ENCODE measurements at regions not wholly inside any gene's neighbourhood (a gene's known extent, or its start where the extent isn't known, plus 50 kb on each side); places are given as distances from the start of the nearest gene placed in this dataset.

GRCh38 chr12:124457287-124458219, 109.9 kb downstream of the NCOR2 start:
- peak; percentile 37 for DNase-seq

DNA sequence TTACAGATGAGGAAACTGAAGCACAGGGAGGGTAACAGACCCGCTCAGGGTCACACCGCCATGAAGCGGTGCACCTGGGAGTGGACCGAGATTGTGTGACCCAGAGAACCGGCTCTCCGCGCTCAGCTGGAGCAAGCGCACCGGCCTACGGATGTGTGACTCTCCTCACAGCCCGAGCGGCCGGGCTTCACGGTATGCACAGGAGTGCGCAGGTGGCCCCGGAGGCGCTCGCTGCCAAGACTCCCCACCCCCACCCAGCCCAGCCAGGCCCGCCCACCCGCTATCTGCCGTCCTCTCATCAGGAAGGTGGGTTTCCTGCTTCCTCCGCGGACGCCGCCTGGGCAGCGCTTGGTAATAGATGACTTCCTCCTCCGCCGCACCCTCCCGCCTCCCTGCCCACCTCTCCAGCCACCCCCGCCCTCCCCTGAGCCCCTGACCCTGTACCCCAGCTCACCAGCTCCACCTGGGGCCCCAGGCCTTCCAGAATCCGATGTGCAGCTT, 110.7 kb downstream of the NCOR2 start:
- DNase-seq, result no peak

DNA sequence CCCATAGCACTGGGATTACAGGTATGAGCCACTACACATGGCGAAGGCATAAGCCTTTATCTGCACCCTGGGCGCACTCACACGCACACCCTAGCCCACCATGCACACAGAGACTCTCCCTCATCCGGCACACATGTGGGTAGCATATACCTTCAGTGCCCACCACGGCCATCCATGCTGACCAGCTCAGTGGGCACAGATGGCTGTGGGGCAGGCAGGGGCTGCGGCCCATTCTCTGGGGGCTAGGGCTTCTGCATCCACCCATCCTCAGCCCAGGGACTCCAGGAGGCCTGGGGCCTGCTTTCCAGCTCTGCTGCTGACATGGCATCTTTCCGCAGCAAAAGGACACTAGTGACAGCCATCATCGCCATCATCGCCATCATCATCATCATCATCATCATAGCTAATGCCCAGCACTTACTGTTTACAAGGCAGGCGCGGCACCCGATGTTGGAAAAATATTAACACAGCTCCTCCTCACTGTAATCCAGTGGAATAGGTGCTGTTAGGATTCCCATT, 111.2 kb downstream of the NCOR2 start:
- no peak for DNase-seq

GRCh38 chr12:124455336-124455735, 112.1 kb downstream of the NCOR2 start:
- DNase-seq, result no peak

- DNase-seq, result no peak
Observed at GRCh38 chr12:124454735-124455134, 112.7 kb downstream of the NCOR2 start.

GRCh38 chr12:124454352-124454725, 113.1 kb downstream of the NCOR2 start:
- no peak for DNase-seq

- DNase-seq, result peak; percentile 66
Observed at GRCh38 chr12:124453419-124454351, 113.7 kb downstream of the NCOR2 start.

DNA sequence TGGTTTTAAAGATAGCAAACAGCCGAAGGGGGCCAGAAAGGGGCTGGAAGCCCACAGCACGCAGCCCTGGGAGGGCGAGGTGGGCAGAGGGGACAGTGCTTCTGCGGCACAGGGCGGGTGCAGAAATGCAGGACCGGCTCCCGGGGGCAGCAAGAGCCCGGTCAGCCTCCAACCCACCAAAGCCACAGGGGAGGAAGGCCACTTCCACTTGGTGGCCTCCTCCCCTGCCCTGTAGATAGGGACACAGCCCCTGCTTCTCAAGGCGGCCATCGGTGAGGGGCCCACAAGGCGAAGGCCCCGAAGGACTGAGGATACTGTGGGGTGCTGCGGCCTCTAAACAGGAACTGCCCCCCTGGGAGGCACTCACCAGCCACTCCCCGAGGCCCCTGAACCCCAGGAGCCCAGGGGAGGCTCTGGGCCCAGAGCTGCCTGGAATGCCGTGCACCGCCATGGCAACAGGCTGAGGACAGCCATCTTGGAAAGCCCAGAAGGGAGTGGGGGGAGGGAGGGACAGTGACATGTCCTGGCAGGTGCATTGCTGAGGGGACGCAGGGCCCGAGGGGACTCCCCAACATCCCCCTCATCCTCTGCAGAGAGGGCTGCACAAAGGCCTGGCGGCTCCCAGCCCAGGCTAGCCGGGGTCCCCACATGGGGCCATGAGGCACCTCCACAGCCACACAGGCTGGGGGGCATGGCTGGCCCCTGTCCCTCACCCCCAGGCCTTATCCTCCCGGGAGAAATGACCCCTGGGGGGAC, 114.7 kb downstream of the NCOR2 start:
- DNase-seq, result no peak

GRCh38 chr12:124451637-124452243, 115.7 kb downstream of the NCOR2 start:
- no peak for DNase-seq

GRCh38 chr12:124451016-124451415, 116.4 kb downstream of the NCOR2 start:
- DNase-seq, result no peak

DNA sequence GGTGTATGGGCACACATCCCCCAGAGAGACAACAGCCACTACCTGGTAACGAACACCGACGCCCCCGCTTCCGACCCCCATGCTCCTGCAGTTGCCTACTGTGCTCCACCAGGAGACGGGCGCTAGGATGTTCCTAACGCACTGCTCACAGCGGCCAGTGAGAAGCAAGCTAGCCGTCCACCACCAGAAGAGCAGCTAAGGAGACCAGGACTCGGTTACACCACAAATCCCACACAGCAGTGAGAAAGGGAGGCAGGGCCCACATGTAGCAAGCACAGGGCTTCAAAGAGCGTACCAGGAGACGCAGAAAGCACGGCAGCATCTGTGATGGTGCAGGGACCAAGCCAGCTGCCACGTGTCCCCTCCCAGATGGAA, 117.0 kb downstream of the NCOR2 start:
- no peak for DNase-seq

DNA sequence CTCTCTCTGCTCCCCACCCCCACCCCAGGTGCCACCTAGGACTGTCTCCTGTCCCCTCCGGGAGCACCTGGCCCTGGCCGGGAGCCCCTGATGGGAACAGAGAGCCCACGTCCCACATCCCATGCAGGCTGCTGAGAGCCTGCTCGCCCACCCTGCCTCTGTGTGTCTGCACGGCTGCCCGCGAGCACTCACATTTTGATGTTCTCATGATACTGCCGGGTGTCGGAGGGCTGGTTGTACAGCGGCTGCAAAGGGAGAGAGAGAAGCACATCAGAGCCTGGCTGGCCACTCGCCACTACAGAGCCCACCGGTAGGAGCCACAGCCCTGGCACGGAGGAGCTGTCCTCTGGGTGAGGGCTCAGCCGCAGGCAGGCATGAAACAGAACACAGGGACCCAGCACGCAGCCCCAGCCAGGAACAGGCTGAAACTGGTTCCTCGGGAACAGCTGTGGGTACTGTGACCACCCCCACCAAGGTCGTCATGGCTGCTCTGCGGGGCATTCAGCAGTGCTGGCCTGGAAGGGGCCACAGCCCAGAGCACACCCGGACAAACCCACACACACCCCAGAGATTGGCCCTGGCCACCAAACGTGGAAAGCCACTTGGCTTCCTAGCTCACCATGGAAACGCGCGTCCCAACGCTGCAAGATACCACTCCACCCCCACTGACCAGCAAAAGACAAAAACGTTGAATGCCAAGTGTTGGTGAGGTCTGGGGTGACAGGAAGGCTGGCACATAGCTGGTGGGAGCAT, 117.6 kb downstream of the NCOR2 start:
- DNase-seq, result no peak

GRCh38 chr12:124448955-124449622, 118.3 kb downstream of the NCOR2 start:
- no peak for DNase-seq

DNA sequence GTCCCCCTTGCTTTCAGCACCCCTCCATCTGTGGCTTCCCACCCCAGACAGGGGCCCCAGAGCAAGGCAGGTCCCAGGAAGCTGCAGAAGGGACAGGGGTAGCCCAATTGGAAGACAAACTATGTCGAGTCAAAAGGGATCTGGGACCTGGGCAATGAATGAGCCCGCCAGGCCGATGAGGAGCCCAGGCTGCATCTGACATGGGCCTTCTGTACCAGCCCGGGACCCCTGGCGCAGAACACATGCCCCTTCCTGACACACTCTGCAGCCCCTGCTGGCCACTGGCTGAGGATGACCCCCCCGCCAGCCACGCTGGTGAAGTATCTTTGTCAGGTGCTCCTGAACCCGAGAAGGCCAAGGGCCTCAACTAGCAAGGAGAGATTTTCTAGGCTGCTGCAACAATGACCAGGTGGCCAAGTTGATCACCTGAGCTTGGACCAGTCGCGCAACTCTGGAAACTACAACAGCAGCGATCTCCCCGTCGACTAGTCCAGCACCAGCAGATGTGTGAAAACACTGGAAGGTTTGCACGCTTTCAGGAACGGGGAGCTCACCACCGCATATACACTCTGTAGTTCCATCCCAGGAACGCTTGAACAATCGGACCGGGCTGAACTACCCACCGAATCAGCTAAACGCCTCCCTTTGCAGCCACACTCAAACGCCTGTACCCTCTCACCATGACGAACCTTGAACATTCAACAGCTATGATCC, 119.0 kb downstream of the NCOR2 start:
- DNase-seq, result no peak

GRCh38 chr12:124446364-124446763, 121.0 kb downstream of the NCOR2 start:
- DNase-seq, result no peak

- no peak for DNase-seq
Observed at GRCh38 chr12:124445826-124446225, 121.6 kb downstream of the NCOR2 start.

DNA sequence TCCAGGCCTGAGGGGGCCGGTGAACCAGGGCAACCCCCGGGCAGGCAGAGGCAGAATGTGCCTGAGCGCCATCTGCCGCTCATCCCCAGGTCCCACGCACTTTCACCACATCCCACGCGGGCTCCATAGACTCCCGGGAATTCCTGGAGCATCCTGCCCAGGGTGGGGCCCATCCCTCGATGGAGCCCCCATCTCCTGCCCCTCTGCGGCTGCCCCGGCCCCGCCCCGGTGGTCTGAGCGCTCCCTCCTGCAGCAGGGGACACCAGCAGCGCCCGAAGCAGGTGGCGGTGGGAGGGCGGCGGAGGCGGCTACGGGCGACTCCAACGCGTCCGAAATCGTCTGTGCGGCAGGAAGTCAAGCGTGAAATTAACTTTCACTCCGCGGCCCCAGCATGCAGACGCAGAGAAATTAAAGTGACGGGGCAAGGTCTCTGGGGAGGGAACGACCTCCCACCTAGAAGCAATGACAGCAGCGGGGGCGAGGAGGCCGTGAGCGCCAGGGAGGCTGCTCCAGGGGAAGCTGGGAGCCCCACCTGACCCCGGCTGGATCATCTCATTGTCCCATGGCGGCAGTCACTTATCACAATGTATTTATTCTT, 122.2 kb downstream of the NCOR2 start:
- no peak for DNase-seq

DNA sequence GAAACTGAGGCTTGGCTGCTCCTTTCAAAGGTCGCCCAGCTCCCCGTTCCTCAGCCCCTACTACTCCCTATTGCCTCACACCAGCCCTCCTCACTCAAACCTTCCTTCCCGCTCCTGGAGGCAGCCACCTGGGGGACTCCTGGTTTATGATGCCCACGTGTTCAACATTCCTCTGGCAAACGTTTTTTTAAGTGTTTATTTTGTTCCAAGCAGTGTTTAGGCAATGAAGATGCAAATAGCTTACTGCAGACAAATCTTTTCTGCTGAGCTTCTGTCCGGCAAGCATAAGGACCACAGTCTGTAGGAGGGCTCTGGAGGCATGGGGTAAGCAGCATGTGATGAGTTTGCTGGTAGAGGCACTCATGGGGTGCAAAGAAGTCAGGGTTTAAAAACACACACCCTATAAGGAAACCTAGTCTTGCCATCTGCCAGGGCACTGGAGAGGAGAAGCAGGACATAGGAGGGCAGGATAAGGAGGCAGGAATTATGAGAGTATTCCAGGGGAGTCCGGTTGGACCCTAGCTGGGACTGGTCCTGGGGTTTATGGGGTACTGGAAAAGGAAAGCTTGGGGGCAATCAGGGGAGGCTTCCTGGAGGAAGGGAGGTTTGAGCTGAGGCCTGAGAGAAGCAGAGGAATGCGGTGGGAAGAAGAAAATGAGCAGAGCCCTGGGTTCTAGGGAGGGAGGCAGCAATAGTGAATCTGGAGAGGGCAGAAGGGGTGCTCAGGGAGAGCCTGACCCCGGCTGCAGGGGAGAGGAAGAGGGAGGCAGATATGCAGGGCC, 123.3 kb downstream of the NCOR2 start:
- DNase-seq, result no peak
